22Rv1 (cell line): ENCODE measurements at regions not wholly inside any gene's neighbourhood (a gene's known extent, or its start where the extent isn't known, plus 50 kb on each side); places are given as distances from the start of the nearest gene placed in this dataset.
"Not testable (repeated sequence)": the region's sequence is repeated elsewhere in the genome, so short reads cannot be mapped to it uniquely, and the experiment has no call there.

Experiments
- H3K27ac ChIP-seq: fragments of 450-650 bp; 2 replicates; pipeline ENCODE4 v1.5.1; 2017
- ZFX ChIP-seq: fragments of 450-650 bp; IDR thresholded peaks from 2 replicates; pipeline ENCODE4 v1.6.1; 2017; ENCODE audit warnings: antibody characterized with exemption, borderline replicate concordance
- TF ChIP-seq, protein P1 (sequence below): fragments of 450-650 bp; IDR thresholded peaks from 2 replicates; pipeline ENCODE4 v1.5.1; 2017; ENCODE audit warnings: mild to moderate bottlenecking

DNA sequence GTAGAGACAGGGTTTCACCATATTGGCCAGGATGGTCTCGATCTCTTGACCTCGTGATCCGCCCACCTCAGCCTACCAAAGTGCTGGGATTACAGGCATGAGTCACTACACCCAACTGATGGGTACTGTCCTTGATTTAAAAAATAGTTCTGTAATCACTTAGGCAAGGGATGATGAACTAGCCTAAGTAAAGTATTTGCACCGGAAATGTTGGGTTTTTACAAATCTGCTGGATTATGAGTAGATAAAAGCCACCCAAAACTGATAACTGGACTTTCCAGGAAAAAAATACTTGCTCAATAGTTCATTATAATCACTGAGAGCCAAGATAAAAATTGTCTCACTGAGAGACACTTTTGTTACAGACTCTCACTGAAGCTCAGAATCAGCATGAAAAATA lies 218.0 kb downstream of the WNT5A start:
- no peak for TF ChIP-seq ZFX
- TF ChIP-seq, protein P1, sequence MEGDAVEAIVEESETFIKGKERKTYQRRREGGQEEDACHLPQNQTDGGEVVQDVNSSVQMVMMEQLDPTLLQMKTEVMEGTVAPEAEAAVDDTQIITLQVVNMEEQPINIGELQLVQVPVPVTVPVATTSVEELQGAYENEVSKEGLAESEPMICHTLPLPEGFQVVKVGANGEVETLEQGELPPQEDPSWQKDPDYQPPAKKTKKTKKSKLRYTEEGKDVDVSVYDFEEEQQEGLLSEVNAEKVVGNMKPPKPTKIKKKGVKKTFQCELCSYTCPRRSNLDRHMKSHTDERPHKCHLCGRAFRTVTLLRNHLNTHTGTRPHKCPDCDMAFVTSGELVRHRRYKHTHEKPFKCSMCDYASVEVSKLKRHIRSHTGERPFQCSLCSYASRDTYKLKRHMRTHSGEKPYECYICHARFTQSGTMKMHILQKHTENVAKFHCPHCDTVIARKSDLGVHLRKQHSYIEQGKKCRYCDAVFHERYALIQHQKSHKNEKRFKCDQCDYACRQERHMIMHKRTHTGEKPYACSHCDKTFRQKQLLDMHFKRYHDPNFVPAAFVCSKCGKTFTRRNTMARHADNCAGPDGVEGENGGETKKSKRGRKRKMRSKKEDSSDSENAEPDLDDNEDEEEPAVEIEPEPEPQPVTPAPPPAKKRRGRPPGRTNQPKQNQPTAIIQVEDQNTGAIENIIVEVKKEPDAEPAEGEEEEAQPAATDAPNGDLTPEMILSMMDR: no peak
- H3K27ac ChIP-seq: no peak overlapping the region

DNA sequence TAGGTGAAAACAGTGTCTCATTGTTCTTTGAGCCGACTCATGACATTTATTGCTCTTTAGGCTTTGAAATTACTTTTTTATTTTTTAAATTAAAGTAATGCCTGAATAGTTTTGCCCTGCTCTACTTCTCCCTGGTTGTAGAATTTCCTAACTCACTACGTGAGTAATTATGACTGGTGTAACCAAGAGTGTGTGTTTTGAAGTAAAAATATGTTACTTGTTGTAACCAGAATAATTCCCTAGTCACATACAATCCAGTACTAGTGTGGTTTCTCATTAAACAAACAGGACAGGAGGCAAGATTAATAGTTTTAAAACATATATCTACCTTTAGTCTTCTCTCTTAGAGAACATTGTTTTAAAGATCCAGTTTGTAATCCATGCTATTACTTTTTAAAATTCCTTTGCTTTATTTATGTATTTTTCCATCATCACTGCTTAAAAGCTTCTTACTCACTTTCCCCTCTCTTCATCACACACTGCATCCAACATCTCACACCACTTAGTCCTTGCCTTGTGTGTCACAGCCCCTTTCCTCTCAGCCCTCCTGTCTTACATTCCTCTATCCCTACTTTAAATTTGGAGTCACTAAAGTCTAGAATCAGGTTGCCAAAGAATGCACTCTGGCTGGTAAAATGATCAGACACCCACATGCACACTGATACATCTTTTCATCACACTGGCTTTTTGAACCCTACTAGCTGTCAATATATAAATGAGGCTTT lies 219.7 kb downstream of the WNT5A start:
- no peak overlapping the region for H3K27ac ChIP-seq
- TF ChIP-seq ZFX: no peak
- TF ChIP-seq, protein P1: no peak

DNA sequence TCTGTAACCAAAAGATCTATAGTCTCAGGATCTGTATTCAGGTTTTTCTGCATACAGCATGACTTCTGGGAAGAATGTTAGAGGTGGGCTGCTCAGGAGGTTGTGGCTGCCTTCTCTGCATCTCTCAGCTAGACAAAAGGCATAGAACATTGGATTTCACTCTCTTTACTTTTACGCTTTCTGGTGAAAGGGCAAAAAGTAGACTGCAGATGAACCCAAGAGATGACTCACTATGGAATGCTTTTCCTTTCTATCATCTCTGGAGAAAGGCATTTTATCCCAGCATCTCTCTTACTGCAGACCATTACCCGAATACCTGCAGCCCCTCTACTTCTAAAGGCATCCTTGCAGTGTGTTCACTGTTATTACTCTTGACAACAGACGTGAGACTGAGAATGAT lies 222.2 kb downstream of the WNT5A start:
- TF ChIP-seq, protein P1: no peak
- no peak for TF ChIP-seq ZFX
- no peak overlapping the region for H3K27ac ChIP-seq

DNA sequence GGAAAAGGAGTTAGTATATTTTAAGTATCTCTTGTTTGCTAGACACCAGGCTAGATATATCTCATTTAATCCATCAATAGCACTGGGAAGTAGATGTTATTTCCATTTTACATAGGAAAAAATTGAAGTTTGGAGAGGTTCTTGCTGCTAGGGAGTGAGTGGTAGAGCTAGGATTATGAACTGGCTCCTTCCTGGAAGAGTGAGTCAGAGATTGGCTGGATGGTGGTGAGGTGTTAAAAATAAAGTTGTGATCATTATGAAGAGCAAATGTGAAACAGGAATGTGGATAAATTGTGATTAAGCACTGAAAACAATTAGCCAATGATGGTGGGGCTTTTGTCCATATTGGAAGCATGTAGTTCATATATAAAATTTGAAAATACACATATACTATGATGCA lies 234.2 kb downstream of the WNT5A start:
- no peak for TF ChIP-seq ZFX
- TF ChIP-seq, protein P1: no peak
- no peak overlapping the region for H3K27ac ChIP-seq

DNA sequence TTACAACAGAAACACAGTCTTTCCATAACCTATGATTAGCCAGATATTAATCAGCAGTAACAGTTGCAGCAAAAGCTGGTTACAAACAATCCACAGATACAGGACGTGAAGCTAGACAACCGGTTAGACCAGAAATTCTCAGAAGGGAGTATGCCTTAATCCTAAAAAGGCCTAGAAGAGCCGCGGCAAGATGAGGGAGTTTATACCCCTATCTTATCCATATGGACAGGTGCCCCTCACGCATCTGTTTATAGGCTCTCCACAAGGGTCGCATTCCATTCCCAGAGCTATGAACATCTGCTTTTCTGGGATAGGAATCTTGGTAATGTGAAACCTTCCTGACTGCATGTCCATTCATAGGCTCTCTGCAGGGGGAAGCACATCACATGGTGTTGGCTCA lies 237.9 kb downstream of the WNT5A start:
- H3K27ac ChIP-seq: not testable (repeated sequence)

DNA sequence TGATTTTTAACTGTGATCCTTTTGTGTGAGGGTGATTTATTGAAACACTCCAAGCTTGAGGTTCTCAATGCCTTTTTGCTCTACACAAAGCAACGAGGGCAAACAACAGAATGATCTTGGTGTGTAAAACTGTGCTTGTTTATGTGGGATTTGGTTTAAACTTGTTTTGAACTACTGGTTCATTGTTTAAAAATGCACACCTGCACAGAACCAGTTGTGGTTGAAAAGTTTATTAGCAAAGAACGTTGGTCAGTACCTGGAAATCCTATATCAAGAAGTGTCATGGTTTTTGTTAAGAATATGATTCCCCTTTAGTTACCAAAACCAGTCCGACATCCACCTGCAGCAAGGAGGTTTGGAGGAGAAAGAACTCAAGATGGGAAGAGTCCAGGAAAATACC lies 239.4 kb downstream of the WNT5A start:
- H3K27ac ChIP-seq: no peak overlapping the region
- no peak for TF ChIP-seq ZFX
- TF ChIP-seq, protein P1: no peak

DNA sequence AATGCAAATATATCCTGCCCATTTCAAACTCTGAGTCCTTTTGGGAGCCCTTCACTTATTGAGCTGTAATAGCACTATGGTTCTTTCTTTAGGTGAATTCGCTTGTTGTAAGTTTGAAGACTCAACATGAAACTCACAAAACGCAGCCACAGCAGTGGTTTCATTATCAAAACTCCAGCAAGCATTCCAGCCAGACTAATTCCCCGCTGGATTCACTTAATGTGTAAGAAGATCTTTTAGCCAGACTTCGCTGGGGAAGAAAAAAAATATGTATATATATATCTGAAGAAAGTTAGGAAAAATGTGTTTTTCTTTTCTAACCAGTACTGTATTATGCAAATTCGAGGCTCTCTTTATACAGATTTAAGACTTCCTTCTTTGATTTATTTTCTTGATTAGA lies 241.1 kb downstream of the WNT5A start:
- H3K27ac ChIP-seq: no peak overlapping the region
- TF ChIP-seq ZFX: no peak
- TF ChIP-seq, protein P1: no peak

DNA sequence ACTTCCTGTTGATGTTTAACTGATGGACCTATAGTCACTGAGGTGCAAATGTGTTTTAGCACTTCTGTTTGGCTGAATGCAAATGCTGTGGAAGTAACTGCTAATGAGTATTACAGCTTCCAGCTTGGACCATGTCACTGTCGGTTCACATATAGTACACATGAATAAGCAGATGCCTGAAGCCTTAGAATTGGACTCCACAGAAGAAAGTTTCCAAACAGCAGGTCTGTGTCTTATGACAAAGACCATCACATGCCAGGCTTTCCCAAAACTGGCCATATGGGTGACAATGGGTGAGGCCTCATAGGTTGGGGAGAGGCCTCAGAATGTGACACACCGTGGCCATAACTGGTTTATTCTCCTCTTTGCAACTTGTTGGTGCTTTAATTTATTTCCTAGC lies 241.8 kb downstream of the WNT5A start:
- TF ChIP-seq, protein P1: no peak
- no peak for TF ChIP-seq ZFX

More for the DNA sequence above, 241.8 kb downstream of the WNT5A start:
- H3K27ac ChIP-seq: no peak overlapping the region
